ENCODE measurements at regions not wholly inside any gene's neighbourhood (a gene's known extent, or its start where the extent isn't known, plus 50 kb on each side); places are given as distances from the start of the nearest gene placed in this dataset.

GRCh38 chr4:24103434-24104157 is 213.7 kb upstream of the PPARGC1A start (continued):
- TF ChIP-seq RAD21 (IDR thresholded peaks at IDR 0.05 in 1 of 2, conservative IDR thresholded peaks at IDR 0.05 in 1 of 2; ENCODE audit: low read depth in 2 of 2, low read length in 2 of 2), result no peak
- no peak for TF ChIP-seq FOSL1 (IDR thresholded peaks at IDR 0.05; ENCODE audit: insufficient read depth, low read depth, low read length)
- no peak for TF ChIP-seq HDAC6 (IDR thresholded peaks at IDR 0.05; ENCODE audit: low read depth, low read length)
- TF ChIP-seq RFX5 (IDR thresholded peaks at IDR 0.05; ENCODE audit: borderline replicate concordance, low read depth, low read length), result no peak
- no peak for TF ChIP-seq KDM5A (IDR thresholded peaks at IDR 0.05; ENCODE audit: low read length)
